ENCODE measurements at regions not wholly inside any gene's neighbourhood (a gene's known extent, or its start where the extent isn't known, plus 50 kb on each side); places are given as distances from the start of the nearest gene placed in this dataset.
"Not testable (repeated sequence)": the region's sequence is repeated elsewhere in the genome, so short reads cannot be mapped to it uniquely, and the experiment has no call there.

DNA sequence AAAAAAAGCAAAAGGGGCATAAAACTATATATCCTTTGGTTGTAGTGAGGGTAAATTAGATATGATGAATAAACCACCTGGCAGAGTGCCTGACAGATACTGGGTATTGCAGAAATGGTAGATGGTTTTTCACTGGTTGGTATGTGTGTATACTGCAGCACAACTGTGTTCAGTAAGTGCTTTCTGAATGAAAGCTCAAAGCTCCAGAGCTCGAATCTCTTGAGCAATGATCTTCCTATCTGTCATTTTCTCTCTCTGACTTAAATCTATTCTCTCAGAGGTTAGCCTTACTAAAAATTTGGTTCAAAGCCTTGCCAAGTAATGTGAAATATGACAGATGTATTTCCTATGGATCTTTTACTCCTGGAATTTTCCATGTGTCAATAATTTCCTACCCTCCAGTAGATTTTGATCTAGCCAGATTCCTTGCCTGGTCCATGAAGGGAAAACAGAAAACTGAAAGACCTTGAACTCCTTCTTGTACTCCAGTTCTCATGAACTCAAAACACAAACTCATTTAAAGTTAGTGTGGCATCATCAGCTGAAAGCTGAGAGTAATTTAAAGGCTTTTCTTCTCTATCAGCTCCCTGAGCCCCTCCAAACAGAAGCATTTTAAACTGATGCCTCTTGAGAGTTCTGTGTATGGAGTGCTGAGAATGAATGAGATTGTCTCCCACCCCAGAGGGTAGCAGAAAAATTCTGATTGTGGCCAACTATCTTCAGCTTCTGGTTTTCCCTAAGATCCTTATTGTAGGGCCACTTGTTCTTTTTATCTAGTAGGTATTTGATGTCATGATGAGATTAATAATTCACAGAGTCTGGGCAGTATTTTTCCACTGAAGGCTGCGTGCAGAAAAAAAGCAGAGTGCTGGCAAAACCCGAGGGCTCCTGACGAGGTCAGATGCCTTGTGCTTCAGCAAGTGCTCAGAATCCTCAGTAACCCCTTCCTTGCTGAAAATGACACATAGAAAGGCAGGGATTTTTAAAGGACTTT is 363.4 kb upstream of the BOD1L1 start:
- DNase-seq = no peak

- DNase-seq = no peak
These were observed 364.5 kb upstream of the BOD1L1 start for GRCh38 chr4:13992041-13992440.

- no peak for DNase-seq
These were observed 365.5 kb upstream of the BOD1L1 start for GRCh38 chr4:13992975-13993520.

DNA sequence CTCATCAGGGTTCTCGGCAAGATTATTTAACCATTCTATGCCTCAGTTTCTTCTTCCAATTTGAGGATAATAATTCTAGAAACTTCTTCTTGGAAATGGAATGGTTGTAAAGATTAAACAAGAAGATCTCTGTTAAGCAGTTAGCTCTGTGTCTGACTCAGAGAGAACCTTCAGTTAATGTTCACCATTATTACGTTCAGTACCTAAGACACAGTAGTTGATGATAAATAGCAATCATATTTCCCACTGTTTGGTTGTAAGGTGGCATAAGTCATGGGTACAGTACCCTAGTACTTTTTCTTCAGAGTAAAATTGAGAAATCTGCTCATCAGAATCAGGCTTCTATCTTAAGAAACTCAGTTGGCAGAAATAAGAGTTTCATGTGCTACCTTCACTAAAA is 366.5 kb upstream of the BOD1L1 start:
- DNase-seq = no peak

DNA sequence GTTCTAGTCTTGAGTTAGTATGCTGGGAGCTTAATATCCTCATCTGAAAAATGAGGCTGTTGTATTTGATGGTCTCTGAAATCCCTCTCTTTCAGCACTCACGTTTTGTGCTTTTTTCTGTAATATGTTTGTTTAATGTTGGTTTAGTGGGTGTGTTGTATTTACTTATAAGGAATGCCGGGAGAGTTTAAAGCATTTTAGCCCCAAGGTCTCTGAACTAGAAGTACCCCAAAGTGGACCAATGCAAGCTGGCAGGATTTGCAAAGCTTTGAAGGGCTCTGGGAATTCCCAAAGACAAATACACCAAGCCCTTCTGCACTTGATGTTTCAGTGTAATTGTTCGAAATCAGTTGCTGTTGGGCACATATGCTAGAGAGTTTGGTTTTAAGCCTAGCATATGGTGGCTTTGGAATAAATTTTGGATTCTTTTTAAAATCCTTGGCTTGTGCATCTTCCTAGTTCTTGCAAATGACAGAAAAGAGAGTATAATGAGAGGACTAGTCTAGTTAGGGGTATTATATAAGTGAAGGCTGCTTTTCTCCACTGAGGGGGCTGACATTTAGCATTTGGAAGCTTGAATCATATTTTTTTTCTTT is 371.4 kb upstream of the BOD1L1 start:
- no peak for DNase-seq

DNA sequence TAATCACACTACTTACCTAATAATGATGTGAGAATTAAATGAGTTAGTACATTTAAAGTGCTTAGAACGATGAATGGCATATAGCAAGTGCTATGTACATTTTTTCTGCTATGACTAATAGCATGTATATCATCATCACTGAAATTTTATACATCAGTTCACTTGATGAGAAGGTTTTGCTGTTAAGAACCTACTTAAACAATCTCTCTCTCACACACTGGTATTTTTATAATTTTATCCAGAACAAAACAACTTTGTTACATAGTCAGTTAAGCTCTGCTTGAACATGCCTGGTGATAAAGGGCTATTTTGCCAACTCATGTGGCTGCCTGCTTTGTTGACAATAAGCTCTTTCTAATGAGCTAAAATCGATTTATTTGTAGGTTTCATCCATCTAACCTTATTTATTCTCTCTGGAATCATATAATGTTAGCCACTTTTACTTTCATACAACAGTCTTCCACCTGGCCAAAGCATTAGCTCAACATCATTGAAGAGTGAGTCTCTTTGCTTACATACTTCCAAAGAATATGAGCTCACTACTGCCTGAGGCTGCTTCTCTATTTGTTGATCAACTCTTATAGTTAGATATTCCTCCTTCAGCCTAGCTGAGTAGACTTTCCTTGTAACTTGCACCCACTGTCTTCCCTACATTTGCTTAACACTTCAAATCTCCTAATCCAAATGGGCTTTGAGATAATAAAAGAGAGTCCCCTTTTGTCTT is 372.7 kb upstream of the BOD1L1 start:
- no peak for DNase-seq

- DNase-seq = not testable (repeated sequence)
These were observed 374.8 kb upstream of the BOD1L1 start for GRCh38 chr4:14002331-14002730.

- no peak for DNase-seq
These were observed 381.0 kb upstream of the BOD1L1 start for GRCh38 chr4:14008494-14008893.

- DNase-seq = no peak
These were observed 390.8 kb upstream of the BOD1L1 start for GRCh38 chr4:14018191-14018853.

DNA sequence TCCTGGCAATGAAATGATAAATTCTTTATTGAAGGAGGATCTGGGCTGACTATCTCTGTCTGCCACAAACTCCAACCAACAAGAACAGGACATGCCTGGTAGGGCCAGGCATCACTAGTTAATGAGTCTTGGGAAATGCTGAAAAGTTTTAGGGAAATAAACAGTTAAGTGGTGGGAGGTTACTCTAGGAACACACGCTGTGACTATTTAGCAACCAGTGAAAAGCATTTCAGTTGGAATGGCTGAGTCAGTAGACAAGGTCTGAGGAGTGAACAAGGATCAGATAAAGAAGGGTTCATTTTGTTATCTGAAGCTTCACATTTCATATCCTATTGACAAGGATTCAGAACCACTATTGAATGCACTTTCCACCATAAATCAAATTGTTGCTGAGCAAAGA is 394.9 kb upstream of the BOD1L1 start:
- DNase-seq = no peak

DNA sequence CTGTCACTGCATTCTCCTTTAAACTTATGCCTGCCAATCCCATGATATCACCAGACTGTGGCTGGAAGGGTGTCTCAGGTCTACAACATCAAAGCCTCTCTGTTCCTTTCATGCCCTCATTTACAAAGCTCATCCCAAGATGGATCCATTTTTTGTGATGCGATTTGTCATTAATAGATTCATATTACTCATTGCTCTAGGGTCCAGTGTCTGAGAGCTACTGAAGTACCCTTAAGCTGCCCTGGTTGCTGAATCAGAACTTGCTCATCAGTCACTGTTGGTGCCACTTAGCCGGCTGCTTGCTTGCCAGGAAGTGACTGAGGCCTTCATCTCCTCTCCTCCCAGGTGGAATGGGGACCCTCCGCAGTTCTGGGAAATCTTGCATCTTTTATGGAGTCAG is 395.5 kb upstream of the BOD1L1 start:
- DNase-seq = no peak

DNA sequence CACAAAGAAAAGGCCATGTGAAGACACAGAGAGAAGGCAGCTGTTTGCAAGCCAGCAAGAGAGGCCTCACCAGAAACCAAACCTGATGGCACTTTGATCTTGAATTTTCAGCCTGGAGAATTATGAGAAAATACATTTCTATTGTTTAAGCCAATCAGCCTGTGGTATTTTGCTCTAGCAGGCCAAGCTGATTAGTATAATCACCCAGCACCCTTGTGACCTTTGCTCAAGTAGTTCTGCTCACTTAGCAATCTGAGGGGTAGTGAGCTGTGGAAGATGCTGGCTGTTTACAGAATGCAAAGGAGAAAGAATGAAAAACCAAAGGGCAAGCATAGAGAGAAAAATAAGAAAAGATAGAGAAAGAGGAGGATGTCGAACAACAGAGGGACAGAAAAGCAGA is 396.4 kb upstream of the BOD1L1 start:
- no peak for DNase-seq

- DNase-seq = no peak
These were observed 397.6 kb upstream of the BOD1L1 start for GRCh38 chr4:14025111-14025510.

- DNase-seq = no peak
These were observed 398.4 kb upstream of the BOD1L1 start for GRCh38 chr4:14025891-14026290.

GRCh38 chr4:14028862-14029261 is 401.3 kb upstream of the BOD1L1 start:
- DNase-seq = no peak

- DNase-seq = no peak
These were observed 407.6 kb upstream of the BOD1L1 start for GRCh38 chr4:14035076-14035475.

DNA sequence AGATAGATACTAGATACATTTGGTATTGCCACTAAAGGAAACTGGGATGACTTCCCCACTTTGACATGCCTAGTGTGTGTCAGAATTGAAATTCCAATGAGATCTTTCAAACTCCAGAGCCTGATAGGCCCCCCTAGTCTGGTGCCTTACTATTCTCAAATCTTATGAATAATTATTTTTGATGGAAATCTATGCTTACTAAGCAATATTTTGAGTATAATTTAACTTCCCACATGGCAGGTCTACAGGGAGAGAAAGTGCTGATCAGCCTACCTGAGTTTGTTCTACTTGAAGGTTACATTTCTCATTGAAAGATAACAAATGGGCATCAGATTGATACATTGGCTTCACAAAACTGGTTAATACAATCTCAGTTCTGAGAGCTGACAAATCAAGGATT is 415.7 kb upstream of the BOD1L1 start:
- DNase-seq = no peak

DNA sequence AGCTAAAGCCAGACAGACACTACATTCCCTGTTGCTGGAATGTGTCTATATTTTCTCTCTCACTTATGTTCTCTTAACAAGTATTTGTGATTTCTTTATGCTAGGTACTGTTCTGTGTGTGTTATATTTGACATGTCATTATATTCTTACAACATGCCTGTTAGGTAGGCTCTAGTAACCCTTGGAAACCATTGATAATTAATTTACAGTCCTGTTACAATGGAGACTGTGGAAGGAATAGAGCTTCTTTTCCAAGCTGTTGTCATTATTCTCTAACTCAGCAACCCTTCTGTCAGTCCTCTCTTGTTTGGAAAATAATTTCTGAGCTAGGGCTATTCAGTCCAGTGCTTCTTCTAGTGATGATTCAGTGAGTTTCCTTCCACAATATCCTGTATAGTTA is 419.1 kb upstream of the BOD1L1 start:
- no peak for DNase-seq

GRCh38 chr4:14047840-14048239 is 420.3 kb upstream of the BOD1L1 start:
- no peak for DNase-seq

GRCh38 chr4:14049946-14050345 is 422.4 kb upstream of the BOD1L1 start:
- no peak for DNase-seq

GRCh38 chr4:14053291-14053690 is 425.8 kb upstream of the BOD1L1 start:
- DNase-seq = no peak

- no peak for DNase-seq
These were observed 426.9 kb upstream of the BOD1L1 start for GRCh38 chr4:14054391-14054790.

DNA sequence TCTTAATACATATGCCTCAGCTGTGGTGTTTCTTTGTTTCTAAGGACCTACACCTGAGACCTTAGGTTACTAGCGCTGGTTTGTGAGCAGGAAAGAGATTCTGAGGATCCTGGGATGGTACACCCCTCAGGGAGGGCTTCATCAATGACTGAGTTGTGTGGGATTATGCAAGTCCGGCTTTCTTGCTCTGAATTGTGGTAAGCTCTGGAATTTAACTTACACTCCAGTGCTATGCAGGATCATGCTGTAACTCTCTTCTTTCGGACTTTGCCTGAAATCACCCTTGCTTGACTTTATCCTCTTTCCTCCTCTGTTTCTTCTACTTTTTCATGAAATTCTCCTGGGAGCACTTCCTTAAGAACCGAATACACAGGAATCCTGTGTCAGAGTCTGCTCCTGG is 431.5 kb upstream of the BOD1L1 start:
- no peak for DNase-seq
